Activated naive CD4-positive, alpha-beta T cell treated with Interleukin-2 at 50 U/mL for 16 hours (primary cell): ENCODE measurements at regions not wholly inside any gene's neighbourhood (a gene's known extent, or its start where the extent isn't known, plus 50 kb on each side); places are given as distances from the start of the nearest gene placed in this dataset.

Experiments
- DNase-seq: peaks from one replicate; pipeline ENCODE4 v3.0.0-alpha.2; 2020

DNA sequence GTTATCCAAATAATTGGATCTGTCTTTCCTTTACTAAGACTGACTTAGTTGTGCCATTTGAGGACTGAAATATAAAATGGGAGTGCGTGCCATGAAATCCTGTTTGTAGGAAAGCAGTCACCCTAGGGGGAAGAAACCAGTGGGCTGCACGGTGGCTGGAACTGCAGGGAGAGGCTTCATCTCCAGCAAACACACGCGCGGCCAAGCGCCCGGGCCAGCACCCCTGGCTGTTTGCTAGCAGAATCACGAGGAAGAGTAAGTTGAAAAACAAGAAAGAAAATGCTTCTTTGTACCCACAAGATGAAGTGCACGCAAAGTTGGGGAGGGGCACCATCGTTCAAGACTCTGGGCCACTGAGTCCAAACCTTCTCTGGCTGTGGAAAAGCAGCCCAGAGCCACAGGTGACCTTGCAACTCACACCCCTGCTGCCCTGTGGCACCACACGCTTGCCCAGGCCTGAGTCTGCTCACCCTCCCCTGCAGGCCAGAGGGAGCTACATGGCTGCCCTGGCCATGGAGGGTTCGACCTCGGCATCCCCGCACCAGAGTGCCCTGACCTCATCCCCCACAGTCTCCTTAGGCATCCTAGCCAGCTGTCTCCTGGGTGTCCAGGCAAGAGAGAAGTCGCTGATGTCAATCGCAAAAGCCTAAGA is 55.2 kb downstream of the IRX2 start:
- DNase-seq: no peak

DNA sequence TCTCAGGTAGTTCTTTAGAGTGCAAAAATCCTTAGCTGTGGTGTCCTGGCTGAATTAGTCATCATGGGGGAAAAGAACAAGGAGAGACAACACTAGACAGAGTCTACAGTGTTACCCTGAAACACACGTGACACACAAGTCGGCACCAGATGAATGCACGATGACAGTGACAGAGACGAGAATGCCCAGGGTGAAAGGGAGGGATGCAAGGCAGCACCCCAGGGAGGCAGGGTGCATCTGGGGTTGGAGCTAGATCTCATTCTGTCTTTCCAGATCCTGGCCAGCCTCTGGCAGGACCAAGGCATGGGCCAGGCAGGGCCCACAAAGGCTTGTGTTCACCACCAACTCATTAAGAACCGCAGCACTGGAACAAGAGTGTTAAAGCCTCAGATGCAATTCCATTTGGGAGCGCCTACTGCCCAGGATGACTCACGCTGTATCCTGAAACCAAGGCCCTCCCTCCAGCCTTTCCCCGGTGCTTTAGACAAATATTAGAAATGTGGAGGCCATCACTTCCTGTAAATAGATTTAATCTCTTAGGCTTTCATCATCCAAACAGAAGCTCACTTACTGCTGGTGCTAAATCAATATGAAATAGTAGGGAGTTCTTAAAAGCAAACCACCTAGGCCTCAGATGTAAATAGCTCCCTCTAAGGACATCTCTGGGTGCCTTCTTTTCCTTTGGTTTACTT is 56.1 kb downstream of the IRX2 start:
- no peak for DNase-seq

DNA sequence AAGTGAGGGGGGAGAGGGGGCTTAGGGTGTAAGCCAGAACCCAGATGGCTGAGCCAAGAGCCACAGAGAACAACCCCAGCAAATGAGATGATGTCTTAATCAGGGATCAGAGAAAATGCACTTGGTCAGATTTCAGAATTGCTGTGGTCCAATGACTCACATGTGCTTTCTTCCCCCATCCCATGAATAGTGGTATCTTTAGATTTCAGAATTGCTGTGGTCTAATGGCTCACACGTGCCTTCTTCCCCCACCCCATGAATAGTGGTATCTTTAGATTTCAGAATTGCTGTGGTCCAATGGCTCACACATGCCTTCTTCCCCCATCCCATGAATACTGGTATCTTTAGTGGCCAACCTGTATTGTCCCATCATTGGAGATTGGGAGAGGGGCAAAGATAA is 59.9 kb downstream of the IRX2 start:
- no peak for DNase-seq

DNA sequence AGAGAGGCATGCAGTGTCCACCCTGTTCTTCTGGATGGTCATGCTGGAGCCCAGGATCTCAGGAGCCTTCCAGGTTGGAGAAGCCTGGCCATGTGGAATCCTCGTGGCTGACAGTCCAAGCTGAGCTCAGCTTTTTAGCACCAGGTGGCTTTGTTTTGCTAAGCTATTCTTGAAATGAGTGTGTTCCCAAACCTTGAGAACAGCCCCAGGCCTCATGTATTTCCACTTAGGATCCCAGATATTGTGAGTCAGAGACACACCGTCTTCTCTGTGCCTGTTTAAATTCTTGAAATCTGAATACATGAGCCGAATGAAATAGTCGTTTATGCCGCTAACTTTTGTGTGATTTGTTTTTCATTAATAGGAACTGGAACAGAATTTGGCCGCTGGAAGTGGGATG is 61.2 kb downstream of the IRX2 start:
- no peak for DNase-seq

DNA sequence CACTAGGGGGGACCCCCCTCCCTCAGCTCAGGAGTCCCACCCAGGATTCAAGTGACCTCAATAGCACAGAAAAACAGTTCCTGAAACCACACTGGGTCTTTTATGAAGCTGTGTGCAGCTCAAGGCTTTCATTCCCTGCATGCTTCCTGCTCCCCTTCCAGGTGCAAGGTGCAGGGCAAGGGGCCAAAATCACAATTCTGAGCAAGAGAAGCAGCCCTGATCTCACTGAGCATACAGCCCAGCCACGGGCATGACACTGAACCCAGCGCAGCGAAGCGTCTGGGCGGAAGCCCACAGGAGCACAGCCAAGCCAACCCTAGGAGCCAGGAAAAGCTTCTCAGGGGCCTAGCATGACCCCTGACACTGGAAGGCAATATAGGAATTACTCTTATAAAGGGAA is 62.9 kb downstream of the IRX2 start:
- no peak for DNase-seq

DNA sequence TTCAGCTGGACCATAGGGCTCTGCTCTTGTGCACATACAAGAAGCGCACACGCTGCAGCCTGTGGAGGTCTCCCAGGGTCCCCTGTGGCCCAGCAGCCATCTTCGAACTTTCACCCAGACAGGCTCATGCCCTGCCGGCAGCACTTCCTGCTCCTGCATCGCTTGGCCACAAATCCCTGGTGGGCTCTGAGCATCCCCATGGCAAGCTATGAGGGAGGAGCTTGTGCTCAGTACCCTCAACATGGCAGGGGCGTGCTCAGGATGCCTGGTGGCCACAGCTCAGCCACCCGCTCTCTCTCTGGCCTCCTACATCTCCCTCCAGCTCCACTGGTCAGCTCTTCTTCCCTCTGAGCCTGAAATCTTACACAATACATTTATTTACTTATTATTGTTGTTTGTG is 63.7 kb downstream of the IRX2 start:
- no peak for DNase-seq

DNA sequence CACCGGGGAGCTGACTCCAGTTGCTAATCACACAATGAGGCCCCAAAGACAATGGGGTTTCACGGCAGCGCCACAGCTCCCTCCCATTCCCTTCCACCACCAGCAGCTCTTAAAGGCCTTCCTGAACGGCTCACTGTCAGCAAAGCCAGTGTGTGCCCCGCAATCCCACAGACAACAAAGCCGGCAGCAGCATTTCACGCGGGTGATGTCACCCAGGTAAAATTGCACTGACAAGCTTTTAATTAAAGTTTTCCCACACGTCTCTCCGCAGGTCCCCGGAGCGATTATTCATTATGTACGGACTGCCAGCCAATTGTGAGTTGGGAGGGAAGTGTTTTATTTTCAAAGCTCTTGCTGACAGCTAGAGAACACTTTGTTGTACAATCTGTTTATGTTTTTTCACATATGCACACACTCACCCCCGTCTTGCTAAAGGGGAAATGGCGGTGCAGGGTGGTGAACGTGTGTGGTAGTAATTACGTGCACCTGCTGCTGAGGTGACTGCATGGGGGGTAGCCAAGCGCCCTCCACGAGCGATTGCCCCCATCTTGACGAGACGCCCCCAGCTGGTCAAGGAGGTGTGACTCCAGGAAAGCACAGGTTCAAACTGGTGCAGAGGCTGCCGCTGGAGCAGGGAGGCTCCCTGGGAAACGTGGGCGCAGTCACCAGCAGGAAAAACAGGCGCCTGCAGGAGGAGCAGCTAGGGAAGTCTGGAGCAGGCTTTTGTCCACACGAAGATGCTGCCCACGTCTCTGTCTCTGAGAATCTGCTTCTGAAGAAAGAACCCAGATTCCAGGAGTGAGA is 65.0 kb downstream of the IRX2 start:
- DNase-seq: no peak

DNA sequence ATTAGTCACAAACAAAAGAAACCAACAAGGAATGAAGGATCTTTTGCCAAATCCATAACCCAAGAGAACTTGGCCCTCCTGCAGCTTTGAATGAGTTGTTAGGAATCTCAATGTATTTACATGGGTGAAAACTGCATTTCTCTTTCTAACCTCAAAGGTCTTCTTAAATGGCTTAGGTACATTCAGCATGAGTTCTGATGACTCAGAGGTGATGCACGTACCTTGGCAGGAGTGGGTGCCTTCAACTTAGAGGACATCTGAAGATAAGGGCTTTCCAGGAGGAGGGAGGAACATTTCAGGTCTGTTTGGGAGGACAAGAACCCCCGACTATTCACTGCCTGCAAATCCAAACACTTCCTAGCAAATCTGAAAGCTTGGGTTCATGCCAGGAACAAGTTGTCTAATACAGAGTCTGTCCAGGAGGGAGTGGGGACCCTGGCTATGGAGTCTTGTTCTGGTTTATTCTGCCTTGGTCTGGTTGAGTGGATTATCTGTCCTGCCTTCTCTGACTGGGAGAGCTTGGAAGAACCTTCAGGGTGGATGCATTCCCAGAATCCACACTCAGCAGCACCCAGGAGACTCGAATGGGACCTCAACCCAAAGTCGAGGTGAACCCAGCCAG is 65.7 kb downstream of the IRX2 start:
- no peak for DNase-seq

DNA sequence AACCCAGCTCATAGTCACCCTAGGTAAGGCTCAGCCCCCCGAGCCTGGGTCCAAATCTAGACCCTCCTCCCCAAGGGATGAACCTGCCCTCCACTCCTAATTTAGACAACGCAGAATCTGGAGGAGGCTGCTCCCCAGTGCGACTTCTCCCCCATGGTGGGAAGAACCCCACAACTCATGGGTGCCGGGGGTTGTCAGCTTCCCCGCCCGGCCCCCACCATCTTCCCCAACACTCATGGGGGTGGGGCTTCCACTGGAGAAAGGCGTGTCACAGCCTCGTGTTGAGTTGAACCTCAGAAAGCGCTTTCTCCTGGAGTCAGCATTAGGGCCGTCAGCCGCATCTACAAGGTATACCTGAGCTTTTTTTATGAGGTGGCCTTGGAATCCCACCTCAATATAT is 66.9 kb downstream of the IRX2 start:
- DNase-seq: no peak

DNA sequence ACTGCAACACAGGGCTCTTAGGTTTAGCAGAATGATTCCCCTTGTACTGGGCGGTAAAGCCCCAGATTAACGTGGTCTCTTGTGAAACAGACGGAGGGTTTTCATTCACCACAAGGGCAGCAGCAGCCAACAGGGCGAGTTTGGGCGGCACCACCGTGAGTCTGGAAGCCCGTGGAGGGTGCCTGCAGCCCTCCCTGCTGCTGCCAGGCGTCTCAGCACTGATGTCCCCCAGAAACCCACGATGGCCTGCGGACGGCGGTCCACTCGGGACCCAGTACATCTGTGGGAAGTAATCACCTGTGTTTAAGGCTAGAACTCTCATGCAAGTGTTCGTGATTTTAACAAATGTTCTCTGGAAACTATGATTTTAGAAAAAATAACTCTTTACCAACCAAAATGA is 67.8 kb downstream of the IRX2 start:
- DNase-seq: no peak

DNA sequence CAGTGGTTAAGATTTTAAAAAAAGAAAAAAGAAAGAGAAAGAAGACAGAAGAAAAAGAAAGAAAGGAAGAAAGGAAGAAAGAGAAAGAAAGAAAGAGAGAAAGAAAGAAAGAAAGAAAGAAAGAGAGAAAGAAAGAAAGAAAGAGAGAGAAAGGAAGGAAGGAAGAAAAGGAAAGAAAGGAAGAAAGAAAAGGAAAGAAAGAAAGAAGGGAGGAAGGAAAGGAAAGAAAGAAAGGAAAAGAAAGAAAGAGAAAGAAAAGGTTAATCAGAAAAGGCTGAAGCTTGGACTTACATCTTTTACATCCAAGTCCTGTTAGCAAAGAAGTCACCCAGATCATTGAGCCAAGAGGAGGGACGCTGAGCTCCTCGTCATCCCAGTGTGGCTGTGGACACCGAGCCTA is 70.0 kb downstream of the IRX2 start:
- DNase-seq: no peak

DNA sequence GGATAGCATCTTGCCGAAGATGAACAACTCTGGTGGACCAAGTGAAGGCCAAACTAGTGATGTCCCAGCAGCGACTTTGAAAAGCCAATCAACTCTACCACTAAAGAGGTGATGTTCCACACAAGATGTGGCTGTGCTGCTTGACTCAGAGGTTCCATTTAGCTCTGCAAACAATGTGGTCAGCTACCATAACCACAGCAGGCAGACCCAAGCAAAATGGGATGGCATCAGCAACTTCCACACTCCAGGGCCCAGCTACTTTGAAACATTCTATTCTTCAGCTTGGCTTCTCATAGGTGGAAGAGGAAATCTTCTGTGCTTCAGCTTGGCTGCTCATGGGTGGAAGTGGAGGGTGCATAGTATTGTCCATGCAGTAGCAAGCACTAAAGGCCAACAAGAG is 70.5 kb downstream of the IRX2 start:
- no peak for DNase-seq

DNA sequence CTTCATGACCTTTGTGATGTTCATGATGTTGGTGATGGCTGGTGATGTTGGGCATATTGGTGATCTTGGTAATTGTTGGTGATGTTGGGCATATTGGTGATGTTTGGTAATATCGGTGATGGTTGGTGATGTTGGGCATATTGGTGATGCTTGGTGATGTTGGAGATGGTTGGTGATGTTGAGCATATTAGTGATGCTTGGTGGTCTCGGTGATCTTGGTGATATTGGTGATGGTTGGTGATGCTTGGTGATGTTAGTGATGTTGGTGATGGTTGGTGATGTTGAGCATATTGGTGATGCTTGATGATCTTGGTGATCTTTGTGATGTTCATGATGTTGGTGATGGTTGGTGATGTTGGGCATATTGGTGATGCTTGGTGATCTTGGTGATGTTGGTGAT is 73.8 kb downstream of the IRX2 start:
- no peak for DNase-seq

DNA sequence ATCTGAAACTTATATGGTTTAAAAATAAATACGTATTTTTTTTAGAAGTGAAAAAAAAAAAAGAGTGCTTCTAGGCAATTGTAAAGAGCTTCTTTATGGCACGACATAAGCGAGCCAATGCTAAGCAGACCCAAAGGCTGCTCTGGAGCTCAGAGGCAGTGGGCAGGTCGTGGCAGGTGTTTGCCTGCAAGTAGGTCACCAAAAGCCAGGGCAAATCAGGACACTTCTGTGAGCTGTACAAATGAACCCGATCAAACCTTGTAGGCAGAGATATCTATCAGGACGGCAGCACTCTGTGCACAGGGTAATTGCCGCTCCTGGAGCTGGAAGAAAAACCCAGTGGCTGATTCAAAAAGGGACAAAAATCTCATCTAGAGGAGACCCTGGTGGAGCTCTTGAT is 75.9 kb downstream of the IRX2 start:
- DNase-seq: no peak

DNA sequence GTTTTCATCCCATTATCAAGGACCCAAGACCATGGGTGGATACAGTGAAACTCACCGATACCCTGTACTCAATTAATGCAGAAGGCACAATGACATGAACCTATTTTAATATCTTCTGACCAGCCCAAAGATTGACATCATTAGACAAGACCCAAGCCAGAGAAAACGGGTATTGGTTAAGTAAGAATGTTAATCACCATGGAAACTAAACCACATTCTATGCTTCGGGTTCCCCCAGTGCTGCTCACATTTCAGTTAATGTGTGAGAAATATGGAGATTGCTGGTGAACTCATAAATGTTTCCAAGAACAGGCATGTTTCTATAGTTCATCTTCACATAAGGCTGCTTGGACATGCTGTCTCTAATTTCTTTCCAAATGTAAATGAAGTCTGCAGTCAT is 77.0 kb downstream of the IRX2 start:
- no peak for DNase-seq

DNA sequence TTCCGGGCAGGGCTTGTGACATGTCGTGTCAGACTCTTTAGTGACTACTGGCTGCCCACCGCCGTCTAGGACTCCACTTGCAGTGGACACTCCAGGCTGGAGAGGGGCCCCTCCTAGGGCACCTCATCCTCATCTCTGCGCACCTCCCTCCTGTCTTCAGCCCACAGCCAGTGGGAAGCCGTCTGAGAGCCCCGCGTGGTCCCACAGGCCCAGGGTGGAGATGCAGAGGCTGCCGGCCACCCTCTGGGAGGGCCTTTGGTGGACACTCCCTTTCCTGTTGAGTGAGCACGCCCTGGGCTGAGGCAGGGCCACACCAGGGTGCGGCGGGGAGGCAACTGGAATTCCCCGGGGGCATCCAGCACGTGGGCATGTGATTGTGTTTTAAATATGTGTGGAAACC is 80.5 kb downstream of the IRX2 start:
- no peak for DNase-seq

DNA sequence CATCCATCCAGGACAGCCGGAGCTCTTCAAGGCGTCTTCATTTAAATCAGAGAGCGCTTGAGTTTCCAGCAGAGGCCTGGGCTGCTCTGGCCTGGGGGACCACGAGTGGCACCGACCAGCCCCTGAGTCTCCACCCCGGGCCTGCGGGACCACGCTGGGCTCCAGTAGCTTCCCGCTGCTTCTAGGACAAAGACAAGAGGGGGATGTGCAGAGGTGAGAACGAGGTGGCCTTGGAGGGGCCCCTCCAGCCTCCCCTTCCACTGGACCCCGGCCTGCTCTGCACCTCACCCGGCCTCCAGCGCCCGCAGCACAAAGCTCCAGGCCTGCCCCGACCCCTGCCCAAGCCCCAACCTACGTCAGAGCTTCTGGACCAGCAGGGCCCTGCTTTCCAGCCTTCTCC is 81.6 kb downstream of the IRX2 start:
- no peak for DNase-seq

DNA sequence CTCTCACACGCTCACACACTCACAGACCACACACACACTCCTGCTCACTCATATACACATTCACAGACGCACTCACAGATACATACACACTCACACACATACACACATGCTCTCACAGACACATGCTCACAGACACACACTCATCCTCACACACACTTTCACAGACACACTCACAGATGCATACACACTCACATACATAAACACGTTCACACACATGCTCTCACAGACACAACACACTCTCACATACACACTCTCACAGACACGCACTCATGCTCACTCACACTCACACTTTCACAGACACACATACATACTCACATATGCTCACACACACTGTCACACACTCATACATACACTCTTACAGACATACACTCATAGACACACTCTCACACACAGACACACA is 82.2 kb downstream of the IRX2 start:
- no peak for DNase-seq

DNA sequence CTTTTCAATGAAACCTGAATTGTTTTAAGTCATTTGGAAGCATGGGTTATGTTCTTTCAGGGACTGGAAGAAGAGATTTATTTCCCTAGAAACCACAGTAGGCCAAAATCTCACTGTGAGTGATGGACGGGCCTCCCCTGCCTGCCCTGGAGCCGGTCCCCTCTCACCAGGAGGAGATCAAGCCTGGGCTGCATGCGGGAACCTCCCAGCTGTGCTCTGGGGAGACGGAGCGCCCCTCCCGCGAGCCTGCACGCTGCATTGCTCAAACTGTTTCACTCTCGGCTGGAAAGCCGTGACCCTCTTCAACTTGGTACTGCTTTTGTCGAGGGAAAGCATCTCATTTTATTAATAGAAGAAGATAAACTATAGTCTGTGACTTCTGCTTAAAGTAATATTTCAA is 85.4 kb downstream of the IRX2 start:
- no peak for DNase-seq

DNA sequence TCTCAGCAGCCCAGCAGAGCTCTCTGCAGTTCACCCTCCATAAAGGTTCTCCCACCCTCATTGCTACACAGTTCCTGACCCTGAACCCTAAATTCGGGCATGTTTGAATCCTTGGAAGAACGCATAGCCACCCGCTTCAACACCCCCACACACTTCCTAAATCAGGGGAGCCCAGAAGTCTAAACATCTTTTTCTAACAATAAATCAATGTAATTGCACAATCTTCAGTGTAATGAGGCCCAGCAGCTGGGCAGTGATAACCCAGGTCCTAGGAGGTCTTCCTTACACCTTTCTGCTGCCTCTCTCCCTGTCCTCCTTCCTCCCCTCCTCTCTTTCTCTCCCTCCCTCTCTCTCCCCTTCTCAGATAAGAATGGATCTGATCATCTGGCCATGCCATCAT is 88.0 kb downstream of the IRX2 start:
- DNase-seq: no peak

DNA sequence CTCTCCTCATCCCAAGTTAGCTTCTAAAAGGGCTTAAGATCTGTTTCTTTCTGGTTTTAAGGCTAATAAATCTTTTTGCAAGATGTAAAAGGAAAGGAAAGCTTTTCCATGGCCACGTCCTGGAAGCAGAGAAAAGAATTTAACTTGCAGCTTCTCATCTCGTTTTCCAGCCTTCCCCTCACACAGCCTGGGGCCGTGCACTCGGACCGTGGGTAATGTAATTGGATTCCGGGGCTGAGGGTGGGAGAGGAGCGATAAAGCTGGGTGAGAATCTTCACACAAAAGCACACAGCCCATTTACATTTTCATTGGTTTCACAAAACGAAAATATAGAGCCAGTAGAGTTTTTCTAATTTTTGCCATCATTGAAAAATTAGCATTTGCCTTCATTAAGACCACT is 91.2 kb downstream of the IRX2 start:
- no peak for DNase-seq

DNA sequence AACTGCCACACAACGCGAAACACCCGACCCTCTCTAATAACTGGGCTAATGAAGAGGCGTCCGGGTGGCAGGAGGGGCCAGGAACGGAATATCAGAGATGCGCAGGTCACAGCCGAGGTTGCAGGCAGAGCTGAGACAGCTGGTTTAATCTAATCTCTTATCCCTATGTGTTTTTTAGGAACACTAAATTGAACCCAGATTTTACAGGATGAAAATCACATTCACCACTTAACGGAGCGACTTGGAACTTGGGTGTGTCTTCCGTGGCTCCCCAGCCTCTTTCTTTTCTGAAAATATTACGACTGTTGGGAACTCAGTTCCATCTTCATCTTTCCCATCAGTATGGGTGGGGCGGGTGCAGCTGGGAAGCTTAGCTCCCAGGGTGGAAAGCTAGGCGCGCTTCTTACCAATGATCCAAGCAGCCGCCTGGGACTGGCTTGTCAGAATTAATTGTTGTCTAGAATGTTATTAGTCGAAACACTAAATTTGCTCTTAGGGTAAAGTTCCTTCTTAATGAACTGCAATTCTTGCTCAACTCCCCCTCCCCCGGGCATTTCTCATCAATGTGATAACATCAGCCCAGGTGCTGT is 92.5 kb downstream of the IRX2 start:
- no peak for DNase-seq

DNA sequence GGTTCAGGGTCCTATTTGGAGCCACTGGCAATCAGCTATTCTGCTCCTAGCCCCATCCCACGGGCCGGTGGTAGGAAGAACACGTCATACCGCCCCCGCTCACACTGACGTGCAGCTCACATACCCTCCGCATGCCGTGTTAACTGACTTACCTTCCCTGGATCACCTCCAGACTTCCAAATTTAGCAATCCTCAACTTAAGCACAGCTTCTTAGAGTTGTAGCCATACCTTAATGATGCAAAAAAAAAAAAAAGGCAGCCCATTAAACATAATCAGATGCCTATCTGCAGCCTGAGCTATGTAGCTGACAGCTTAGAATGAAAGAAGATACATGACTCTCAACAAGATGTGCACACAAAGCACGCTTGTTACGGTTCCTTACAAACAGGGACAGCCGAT is 93.0 kb downstream of the IRX2 start:
- DNase-seq: no peak

DNA sequence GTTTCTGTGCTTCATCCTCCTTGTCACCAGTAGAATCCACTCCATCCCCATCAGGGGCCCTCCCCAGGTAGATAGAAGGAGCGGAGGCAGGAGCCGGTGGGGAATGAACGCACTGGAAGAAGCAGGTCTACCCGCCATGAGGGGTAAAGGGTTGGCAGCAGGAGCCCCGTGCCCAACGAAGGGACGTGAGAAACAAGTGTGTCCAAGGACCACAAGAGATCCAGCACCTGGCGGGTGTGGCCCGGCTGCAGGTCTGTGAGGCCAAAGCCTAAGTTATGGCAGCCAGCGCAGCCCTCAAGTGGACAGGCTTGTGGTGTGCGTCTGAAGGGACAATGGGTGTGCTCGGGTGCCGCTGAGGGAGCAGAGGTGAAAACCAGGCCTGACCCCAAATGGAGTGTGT is 94.3 kb downstream of the IRX2 start:
- no peak for DNase-seq
